Liver (tissue), 3 donors: ENCODE measurements at regions not wholly inside any gene's neighbourhood (a gene's known extent, or its start where the extent isn't known, plus 50 kb on each side); places are given as distances from the start of the nearest gene placed in this dataset.

Source experiments
- FOXA1 ChIP-seq: IDR thresholded peaks from 2 replicates; pipeline ENCODE4 v1.6.1; 2016; ENCODE audit warnings: antibody characterized with exemption
- GABPA ChIP-seq, 2 donors: IDR thresholded peaks in 1 of 2; conservative IDR thresholded peaks in 1 of 2; 2 replicates each; pipeline ENCODE4 v1.6.1; 2016; ENCODE audit warnings: antibody characterized with exemption in 2 of 2, mild to moderate bottlenecking in 1 of 2, moderate library complexity in 1 of 2
- HNF4A ChIP-seq, 2 donors: conservative IDR thresholded peaks; 2 replicates each; pipeline ENCODE4 v1.6.1; 2016; ENCODE audit warnings: antibody characterized with exemption in 2 of 2, mild to moderate bottlenecking in 2 of 2
- JUND ChIP-seq, 2 donors: IDR thresholded peaks; 2 replicates each; pipeline ENCODE4 v1.6.1; 2016; ENCODE audit warnings: antibody characterized with exemption in 2 of 2
- NR2F2 ChIP-seq: IDR thresholded peaks from 2 replicates; pipeline ENCODE4 v1.6.1; 2016; ENCODE audit warnings: antibody characterized with exemption
- RXRA ChIP-seq, 2 donors: IDR thresholded peaks; 2 replicates each; pipeline ENCODE4 v1.6.1; 2017 to 2018; ENCODE audit warnings: antibody characterized with exemption in 2 of 2, mild to moderate bottlenecking in 1 of 2
- TAF1 ChIP-seq: conservative IDR thresholded peaks from 2 replicates; pipeline ENCODE4 v1.6.1; 2016; ENCODE audit warnings: antibody characterized with exemption, mild to moderate bottlenecking
- YY1 ChIP-seq: IDR thresholded peaks from 2 replicates; pipeline ENCODE4 v1.6.1; 2016; ENCODE audit warnings: antibody characterized with exemption, mild to moderate bottlenecking
- TF ChIP-seq, protein P1 (sequence below): fragments of 150-350 bp; IDR thresholded peaks from 2 replicates; pipeline ENCODE4 v1.5.1; 2017; ENCODE audit warnings: improper control_type of control experiment, low read depth, low read length; ENCODE audit not compliant: missing input control
- TF ChIP-seq, protein P2 (sequence below): IDR thresholded peaks from 2 replicates; pipeline ENCODE4 v1.6.1; 2016; ENCODE audit warnings: antibody characterized with exemption
- TF ChIP-seq, protein P3 (sequence below): IDR thresholded peaks from 2 replicates; pipeline ENCODE4 v1.6.1; 2016; ENCODE audit warnings: antibody characterized with exemption, mild to moderate bottlenecking
- TF ChIP-seq, protein P4 (sequence below): IDR thresholded peaks from 2 replicates; pipeline ENCODE4 v1.6.1; 2016; ENCODE audit warnings: antibody characterized with exemption
- donor health status: healthy.
- donor health status: healthy.

- TF ChIP-seq JUND (IDR thresholded peaks at IDR 0.05) (no peak), NR2F2 (no peak), YY1 (no peak), GABPA (IDR thresholded peaks at IDR 0.05 in 1 of 2, conservative IDR thresholded peaks at IDR 0.05 in 1 of 2) (no peak), RXRA (IDR thresholded peaks at IDR 0.05) (no peak), TAF1 (no peak), FOXA1 (no peak), HNF4A (conservative IDR thresholded peaks at IDR 0.05) (no peak)
- TF ChIP-seq, protein P1, sequence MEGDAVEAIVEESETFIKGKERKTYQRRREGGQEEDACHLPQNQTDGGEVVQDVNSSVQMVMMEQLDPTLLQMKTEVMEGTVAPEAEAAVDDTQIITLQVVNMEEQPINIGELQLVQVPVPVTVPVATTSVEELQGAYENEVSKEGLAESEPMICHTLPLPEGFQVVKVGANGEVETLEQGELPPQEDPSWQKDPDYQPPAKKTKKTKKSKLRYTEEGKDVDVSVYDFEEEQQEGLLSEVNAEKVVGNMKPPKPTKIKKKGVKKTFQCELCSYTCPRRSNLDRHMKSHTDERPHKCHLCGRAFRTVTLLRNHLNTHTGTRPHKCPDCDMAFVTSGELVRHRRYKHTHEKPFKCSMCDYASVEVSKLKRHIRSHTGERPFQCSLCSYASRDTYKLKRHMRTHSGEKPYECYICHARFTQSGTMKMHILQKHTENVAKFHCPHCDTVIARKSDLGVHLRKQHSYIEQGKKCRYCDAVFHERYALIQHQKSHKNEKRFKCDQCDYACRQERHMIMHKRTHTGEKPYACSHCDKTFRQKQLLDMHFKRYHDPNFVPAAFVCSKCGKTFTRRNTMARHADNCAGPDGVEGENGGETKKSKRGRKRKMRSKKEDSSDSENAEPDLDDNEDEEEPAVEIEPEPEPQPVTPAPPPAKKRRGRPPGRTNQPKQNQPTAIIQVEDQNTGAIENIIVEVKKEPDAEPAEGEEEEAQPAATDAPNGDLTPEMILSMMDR, result no peak
- TF ChIP-seq, protein P2, sequence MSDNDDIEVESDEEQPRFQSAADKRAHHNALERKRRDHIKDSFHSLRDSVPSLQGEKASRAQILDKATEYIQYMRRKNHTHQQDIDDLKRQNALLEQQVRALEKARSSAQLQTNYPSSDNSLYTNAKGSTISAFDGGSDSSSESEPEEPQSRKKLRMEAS, result no peak
- TF ChIP-seq, protein P3, sequence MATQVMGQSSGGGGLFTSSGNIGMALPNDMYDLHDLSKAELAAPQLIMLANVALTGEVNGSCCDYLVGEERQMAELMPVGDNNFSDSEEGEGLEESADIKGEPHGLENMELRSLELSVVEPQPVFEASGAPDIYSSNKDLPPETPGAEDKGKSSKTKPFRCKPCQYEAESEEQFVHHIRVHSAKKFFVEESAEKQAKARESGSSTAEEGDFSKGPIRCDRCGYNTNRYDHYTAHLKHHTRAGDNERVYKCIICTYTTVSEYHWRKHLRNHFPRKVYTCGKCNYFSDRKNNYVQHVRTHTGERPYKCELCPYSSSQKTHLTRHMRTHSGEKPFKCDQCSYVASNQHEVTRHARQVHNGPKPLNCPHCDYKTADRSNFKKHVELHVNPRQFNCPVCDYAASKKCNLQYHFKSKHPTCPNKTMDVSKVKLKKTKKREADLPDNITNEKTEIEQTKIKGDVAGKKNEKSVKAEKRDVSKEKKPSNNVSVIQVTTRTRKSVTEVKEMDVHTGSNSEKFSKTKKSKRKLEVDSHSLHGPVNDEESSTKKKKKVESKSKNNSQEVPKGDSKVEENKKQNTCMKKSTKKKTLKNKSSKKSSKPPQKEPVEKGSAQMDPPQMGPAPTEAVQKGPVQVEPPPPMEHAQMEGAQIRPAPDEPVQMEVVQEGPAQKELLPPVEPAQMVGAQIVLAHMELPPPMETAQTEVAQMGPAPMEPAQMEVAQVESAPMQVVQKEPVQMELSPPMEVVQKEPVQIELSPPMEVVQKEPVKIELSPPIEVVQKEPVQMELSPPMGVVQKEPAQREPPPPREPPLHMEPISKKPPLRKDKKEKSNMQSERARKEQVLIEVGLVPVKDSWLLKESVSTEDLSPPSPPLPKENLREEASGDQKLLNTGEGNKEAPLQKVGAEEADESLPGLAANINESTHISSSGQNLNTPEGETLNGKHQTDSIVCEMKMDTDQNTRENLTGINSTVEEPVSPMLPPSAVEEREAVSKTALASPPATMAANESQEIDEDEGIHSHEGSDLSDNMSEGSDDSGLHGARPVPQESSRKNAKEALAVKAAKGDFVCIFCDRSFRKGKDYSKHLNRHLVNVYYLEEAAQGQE, result no peak
- TF ChIP-seq, protein P4, sequence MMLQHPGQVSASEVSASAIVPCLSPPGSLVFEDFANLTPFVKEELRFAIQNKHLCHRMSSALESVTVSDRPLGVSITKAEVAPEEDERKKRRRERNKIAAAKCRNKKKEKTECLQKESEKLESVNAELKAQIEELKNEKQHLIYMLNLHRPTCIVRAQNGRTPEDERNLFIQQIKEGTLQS, result no peak
These were observed 637.6 kb upstream of the EPHA5 start for GRCh38 chr4:66307641-66308438.
